Parathyroid adenoma (tissue), 2 donors: ENCODE measurements at regions not wholly inside any gene's neighbourhood (a gene's known extent, or its start where the extent isn't known, plus 50 kb on each side); places are given as distances from the start of the nearest gene placed in this dataset.
A peak's percentile ranks its signal among the peaks of the same experiment; 100 is the strongest.

Experiments
- H2AFZ ChIP-seq: fragments of 300-600 bp; sonication (generic); one replicate; pipeline ENCODE4 v1.7.0; 2017; ENCODE audit warnings: antibody characterized with exemption, mild to moderate bottlenecking
- H3K27ac ChIP-seq: fragments of 300-600 bp; sonication (generic); one replicate; pipeline ENCODE4 v1.7.0; 2017
- H3K27me3 ChIP-seq: fragments of 300-600 bp; sonication (generic); one replicate; pipeline ENCODE4 v1.7.0; 2017; ENCODE audit warnings: low read length; ENCODE audit not compliant: control insufficient read depth, insufficient read depth
- H3K36me3 ChIP-seq: fragments of 300-600 bp; sonication (generic); one replicate; pipeline ENCODE4 v1.7.0; 2017; ENCODE audit warnings: low read length; ENCODE audit not compliant: control insufficient read depth, insufficient read depth
- H3K4me1 ChIP-seq: fragments of 300-600 bp; sonication (generic); one replicate; pipeline ENCODE4 v1.7.0; 2017; ENCODE audit warnings: control low read depth
- H3K4me2 ChIP-seq: fragments of 300-600 bp; sonication (generic); one replicate; pipeline ENCODE4 v1.7.0; 2017; ENCODE audit warnings: low read length
- H3K4me3 ChIP-seq: fragments of 300-600 bp; sonication (generic); one replicate; pipeline ENCODE4 v1.7.0; 2017; ENCODE audit warnings: low read depth, low read length
- H3K79me2 ChIP-seq: fragments of 300-600 bp; sonication (generic); one replicate; pipeline ENCODE4 v1.7.0; 2017; ENCODE audit warnings: control low read depth
- H3K9ac ChIP-seq: fragments of 300-600 bp; sonication (generic); one replicate; pipeline ENCODE4 v1.7.0; 2017; ENCODE audit warnings: mild to moderate bottlenecking
- H3K9me3 ChIP-seq: fragments of 300-600 bp; sonication (generic); one replicate; pipeline ENCODE4 v1.7.0; 2017; ENCODE audit warnings: low read length; ENCODE audit not compliant: control insufficient read depth
- CTCF ChIP-seq: fragments of 300-600 bp; sonication (generic); IDR thresholded peaks from one replicate; pipeline ENCODE4 v1.7.0; 2017; ENCODE audit warnings: antibody characterized with exemption, mild to moderate bottlenecking
- donor health status: primary hyperparathyroidism.

DNA sequence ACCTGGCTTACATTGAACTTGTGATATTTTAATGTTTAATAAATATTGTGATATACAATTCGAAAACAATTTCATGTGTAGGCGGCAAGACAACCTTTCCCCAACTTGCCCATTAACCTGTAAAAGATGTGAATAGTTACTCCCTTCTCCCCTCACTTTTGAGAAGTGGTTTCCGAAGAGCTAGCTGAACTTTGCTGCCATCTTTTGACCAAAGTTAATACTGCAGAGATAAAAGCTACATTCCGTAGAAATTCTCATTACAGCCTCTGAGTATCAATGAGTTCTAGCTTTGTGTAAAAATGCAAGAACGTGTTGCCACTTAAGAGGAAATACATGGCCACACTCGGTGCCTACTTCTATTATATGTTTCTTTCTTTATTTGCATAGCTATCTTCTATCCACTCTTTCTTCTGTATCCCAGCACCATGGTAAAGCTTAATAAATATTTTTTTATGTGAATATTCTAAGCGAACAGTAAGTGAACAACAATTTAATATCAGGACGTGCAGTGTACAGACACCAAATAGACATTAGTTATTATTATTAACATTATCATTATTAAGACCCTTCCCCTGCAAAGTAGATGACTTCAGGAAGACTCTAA is 105.1 kb upstream of the TMEM260 start:
- peak; percentile 85 for TF ChIP-seq CTCF
- no peaks in the 10 kb centered on the region for H3K36me3 ChIP-seq
- no peak overlapping the region for H2AFZ ChIP-seq
- no peaks in the 10 kb centered on the region for H3K79me2 ChIP-seq
- no peak overlapping the region for H3K4me3 ChIP-seq
- H3K4me1 ChIP-seq, result peaks cover 12% of the 10 kb centered on the region
- no peak overlapping the region for H3K27ac ChIP-seq
- H3K4me2 ChIP-seq, result no peak overlapping the region
- H3K9me3 ChIP-seq, result no peaks in the 10 kb centered on the region
- no peak overlapping the region for H3K9ac ChIP-seq
- H3K27me3 ChIP-seq, result no peaks in the 10 kb centered on the region

DNA sequence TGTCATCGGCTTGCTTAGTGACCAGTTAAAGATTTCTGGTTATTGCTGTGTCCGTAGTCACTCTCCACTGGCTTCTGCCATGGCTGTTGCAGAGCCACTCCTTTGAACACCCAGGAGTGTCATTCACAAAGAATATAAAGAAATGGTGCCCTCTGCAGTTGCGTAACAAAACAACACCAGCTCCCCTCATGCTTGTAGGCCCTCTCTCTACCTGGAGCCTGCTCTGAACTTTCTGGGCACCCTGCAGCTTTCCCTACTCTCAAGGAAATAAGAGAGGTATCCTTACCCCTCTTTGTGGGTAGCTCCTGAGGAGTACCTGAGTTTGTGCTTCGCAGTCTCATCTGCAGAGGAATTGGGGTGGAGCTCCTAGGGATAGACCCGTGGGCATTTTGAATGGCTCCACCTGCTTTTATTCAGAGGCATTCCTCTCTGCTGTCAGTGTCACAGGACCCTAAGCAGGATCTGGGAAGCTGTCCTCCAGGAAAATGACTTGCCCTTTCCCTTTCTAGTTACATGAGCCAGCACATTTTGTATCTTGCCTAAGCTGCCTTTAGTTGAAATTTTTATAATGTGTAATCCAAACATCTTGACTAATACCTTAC is 97.2 kb upstream of the TMEM260 start:
- H2AFZ ChIP-seq, result no peak overlapping the region
- H3K9ac ChIP-seq, result no peak overlapping the region
- H3K27me3 ChIP-seq, result no peaks in the 10 kb centered on the region
- no peak for TF ChIP-seq CTCF
- H3K27ac ChIP-seq, result no peak overlapping the region
- H3K9me3 ChIP-seq, result no peaks in the 10 kb centered on the region
- no peaks in the 10 kb centered on the region for H3K36me3 ChIP-seq
- H3K4me3 ChIP-seq, result no peak overlapping the region
- no peak overlapping the region for H3K4me2 ChIP-seq
- H3K79me2 ChIP-seq, result no peaks in the 10 kb centered on the region
- no peaks in the 10 kb centered on the region for H3K4me1 ChIP-seq

- Histone ChIP-seq H3K9me3 (no peaks in the 10 kb centered on the region), H3K4me3 (no peak overlapping the region), H3K27me3 (no peaks in the 10 kb centered on the region), H3K9ac (no peak overlapping the region), H3K4me1 (no peaks in the 10 kb centered on the region), H3K27ac (no peak overlapping the region), H2AFZ (no peak overlapping the region), H3K36me3 (no peaks in the 10 kb centered on the region), H3K4me2 (no peak overlapping the region), H3K79me2 (no peaks in the 10 kb centered on the region)
- TF ChIP-seq CTCF, result peak; percentile 15
Measured at GRCh38 chr14:56487090-56487667, 92.4 kb upstream of the TMEM260 start.

- no peaks in the 10 kb centered on the region for H3K9me3 ChIP-seq
- TF ChIP-seq CTCF, result no peak
- H3K9ac ChIP-seq, result no peak overlapping the region
- H3K27me3 ChIP-seq, result no peaks in the 10 kb centered on the region
- no peaks in the 10 kb centered on the region for H3K79me2 ChIP-seq
- no peak overlapping the region for H3K4me3 ChIP-seq
- no peaks in the 10 kb centered on the region for H3K4me1 ChIP-seq
- H3K36me3 ChIP-seq, result no peaks in the 10 kb centered on the region
- no peak overlapping the region for H2AFZ ChIP-seq
- H3K27ac ChIP-seq, result no peak overlapping the region
- no peak overlapping the region for H3K4me2 ChIP-seq
Measured at GRCh38 chr14:56487761-56488160, 91.8 kb upstream of the TMEM260 start.

DNA sequence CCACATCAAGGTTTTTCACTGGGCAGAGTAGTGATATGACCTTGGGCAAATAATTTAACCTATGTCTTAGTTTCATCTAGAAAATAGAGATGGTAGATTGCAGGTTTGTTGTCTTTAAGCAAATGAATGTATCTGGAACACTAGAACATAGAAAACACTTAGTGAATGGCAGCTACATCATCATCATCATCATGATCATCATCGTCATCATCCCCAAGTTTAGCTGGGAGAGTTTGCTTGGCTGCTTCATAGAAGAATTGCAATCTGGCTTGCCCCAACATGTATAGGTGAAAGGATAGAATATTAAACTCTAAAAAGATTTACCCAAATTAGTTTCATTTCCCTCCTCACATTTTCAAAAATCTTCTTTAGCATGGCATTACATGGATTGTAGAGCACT is 91.3 kb upstream of the TMEM260 start:
- Histone ChIP-seq H3K27ac (no peak overlapping the region), H3K4me1 (no peaks in the 10 kb centered on the region), H3K4me2 (no peak overlapping the region), H2AFZ (no peak overlapping the region), H3K9ac (no peak overlapping the region), H3K36me3 (no peaks in the 10 kb centered on the region), H3K9me3 (no peaks in the 10 kb centered on the region), H3K4me3 (no peak overlapping the region), H3K27me3 (no peaks in the 10 kb centered on the region), H3K79me2 (no peaks in the 10 kb centered on the region)
- TF ChIP-seq CTCF, result no peak
